ENCODE measurements at regions not wholly inside any gene's neighbourhood (a gene's known extent, or its start where the extent isn't known, plus 50 kb on each side); places are given as distances from the start of the nearest gene placed in this dataset.

DNA sequence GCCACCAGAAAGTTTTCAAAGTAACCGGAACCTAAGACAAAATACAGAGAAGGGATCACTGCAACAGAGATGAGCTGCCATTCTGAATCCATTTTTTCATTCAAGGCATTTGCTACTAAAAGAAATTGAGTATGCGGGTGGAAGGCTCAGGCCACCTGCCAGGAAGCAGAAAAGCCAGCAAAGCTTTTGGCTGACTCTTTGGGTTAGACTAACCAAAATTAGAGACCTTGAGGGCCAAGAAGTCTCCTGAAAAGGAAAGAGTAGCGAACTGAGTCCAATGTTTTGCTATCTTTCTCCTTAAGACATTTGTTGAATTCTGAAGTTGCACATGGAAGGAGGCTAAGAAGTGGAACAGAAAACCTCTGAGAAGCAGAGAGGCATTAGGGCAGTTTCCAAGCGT is 79.0 kb downstream of the FAS start:
- Histone ChIP-seq H3K18ac (ENCODE audit: insufficient read length, low read depth, low read length) (no peak overlapping the region), H4K91ac (ENCODE audit: insufficient read length, low read depth, low read length) (no peak overlapping the region), H3K4ac (ENCODE audit: low read depth, low read length) (no peak overlapping the region), H2BK5ac (ENCODE audit: insufficient read length, low read length) (no peak overlapping the region), H2BK12ac (ENCODE audit: insufficient read length, low read depth, low read length) (no peak overlapping the region), H2AFZ (ENCODE audit: low read length) (no peak overlapping the region), H3K23me2 (ENCODE audit: insufficient read length, low read depth, low read length, poor library complexity, severe bottlenecking) (no peaks in the 10 kb centered on the region), H3K4me2 (ENCODE audit: insufficient read depth, insufficient read length, low read length) (no peak overlapping the region), H3K27ac (ENCODE audit: insufficient read length, low read depth, low read length) (no peak overlapping the region), H3K9me3 (ENCODE audit: control insufficient read depth, low read depth, low read length) (no peaks in the 10 kb centered on the region), H4K20me1 (ENCODE audit: control insufficient read depth, insufficient read depth, insufficient read length) (no peaks in the 10 kb centered on the region), H2BK15ac (ENCODE audit: low read depth, low read length) (no peak overlapping the region), H3K9ac (ENCODE audit: extremely low read depth, insufficient read length, low read length) (no peak overlapping the region), H3K79me1 (ENCODE audit: insufficient read depth, low read depth, low read length, poor library complexity, severe bottlenecking) (no peaks in the 10 kb centered on the region), H2BK20ac (ENCODE audit: low read depth, low read length, poor library complexity, severe bottlenecking) (no peak overlapping the region), H3K79me2 (ENCODE audit: insufficient read depth, low read length) (no peaks in the 10 kb centered on the region), H4K8ac (replicated peaks; ENCODE audit: insufficient read length, low read depth, low read length) (no peak overlapping the region), H4K5ac (ENCODE audit: insufficient read length, low read depth, low read length) (no peak overlapping the region), H3K14ac (ENCODE audit: insufficient read depth, low read length) (no peak overlapping the region), H2AK5ac (ENCODE audit: insufficient read length, low read length) (no peak overlapping the region), H3T11ph (ENCODE audit: low read length) (no peak overlapping the region), H3K4me1 (ENCODE audit: insufficient read depth, low read length) (0 out of 2 replicates have a peak, but pooled peaks cover 4% of the 10 kb centered on the region), H3K27me3 (ENCODE audit: insufficient read depth, low read length) (no peaks in the 10 kb centered on the region), H2BK120ac (ENCODE audit: low read depth, low read length, poor library complexity, severe bottlenecking) (no peak overlapping the region), H3K56ac (ENCODE audit: insufficient read length, low read depth, low read length) (no peak overlapping the region), H3K23ac (ENCODE audit: insufficient read length, low read depth, low read length) (no peak overlapping the region)
- no CpG with 5 or more reads among the region's 4 CpGs for WGBS (ENCODE audit: extremely low coverage, insufficient read length, low lambda C conversion rate)
- H3K4me3 Mint-ChIP-seq = no peak overlapping the region
- peaks cover 8 to 13% of the 10 kb centered on the region in 2 experiments for H3K4me1 Mint-ChIP-seq
- TF ChIP-seq, protein P1, sequence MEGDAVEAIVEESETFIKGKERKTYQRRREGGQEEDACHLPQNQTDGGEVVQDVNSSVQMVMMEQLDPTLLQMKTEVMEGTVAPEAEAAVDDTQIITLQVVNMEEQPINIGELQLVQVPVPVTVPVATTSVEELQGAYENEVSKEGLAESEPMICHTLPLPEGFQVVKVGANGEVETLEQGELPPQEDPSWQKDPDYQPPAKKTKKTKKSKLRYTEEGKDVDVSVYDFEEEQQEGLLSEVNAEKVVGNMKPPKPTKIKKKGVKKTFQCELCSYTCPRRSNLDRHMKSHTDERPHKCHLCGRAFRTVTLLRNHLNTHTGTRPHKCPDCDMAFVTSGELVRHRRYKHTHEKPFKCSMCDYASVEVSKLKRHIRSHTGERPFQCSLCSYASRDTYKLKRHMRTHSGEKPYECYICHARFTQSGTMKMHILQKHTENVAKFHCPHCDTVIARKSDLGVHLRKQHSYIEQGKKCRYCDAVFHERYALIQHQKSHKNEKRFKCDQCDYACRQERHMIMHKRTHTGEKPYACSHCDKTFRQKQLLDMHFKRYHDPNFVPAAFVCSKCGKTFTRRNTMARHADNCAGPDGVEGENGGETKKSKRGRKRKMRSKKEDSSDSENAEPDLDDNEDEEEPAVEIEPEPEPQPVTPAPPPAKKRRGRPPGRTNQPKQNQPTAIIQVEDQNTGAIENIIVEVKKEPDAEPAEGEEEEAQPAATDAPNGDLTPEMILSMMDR (conservative IDR thresholded peaks at IDR 0.05) = no peak
- no peak for DNase-seq
- no peaks in the 10 kb centered on the region for H3K36me3 Mint-ChIP-seq (ENCODE audit: insufficient read depth in 1 of 3, low read depth in 3 of 3)
- no peaks in the 10 kb centered on the region for H3K9me3 Mint-ChIP-seq
- no peaks in the 10 kb centered on the region for H3K27me3 Mint-ChIP-seq (ENCODE audit: low read depth)
- no peak overlapping the region for H3K27ac Mint-ChIP-seq
